Natural killer cell (primary cell): ENCODE measurements at regions not wholly inside any gene's neighbourhood (a gene's known extent, or its start where the extent isn't known, plus 50 kb on each side); places are given as distances from the start of the nearest gene placed in this dataset.
"Not testable (repeated sequence)": the region's sequence is repeated elsewhere in the genome, so short reads cannot be mapped to it uniquely, and the experiment has no call there.

ENCODE experiments used
- ATAC-seq, 3 donors: fragments of 150-1000 bp in 2 of 3; fragments of 200-7000 bp in 1 of 3; cut with Tn5 transposase; 1 replicate in 1 of 3; 2 replicates in 2 of 3; pipeline ENCODE4 v1.10.0; 2021; ENCODE audit warnings: mild to moderate bottlenecking in 2 of 3, moderate library complexity in 2 of 3
- DNase-seq, 2 donors: peaks; one replicate each; pipeline versions ENCODE4 v3.0.0 to v3.0.0-alpha.2; 2013 to 2021; ENCODE audit warnings: mixed read lengths in 1 of 2
- H3K27ac ChIP-seq: one replicate; pipeline ENCODE4 v1.5.1; 2013; ENCODE audit warnings: mild to moderate bottlenecking, low read length
- H3K27me3 ChIP-seq: one replicate; pipeline ENCODE4 v1.6.1; 2013; ENCODE audit warnings: low read length; ENCODE audit not compliant: control insufficient read depth, insufficient read depth
- H3K36me3 ChIP-seq: one replicate; pipeline ENCODE4 v1.6.1; 2013; ENCODE audit warnings: low read length; ENCODE audit not compliant: control insufficient read depth, insufficient read depth
- H3K4me1 ChIP-seq: one replicate; pipeline ENCODE4 v1.6.1; 2013; ENCODE audit warnings: low read length; ENCODE audit not compliant: control insufficient read depth, insufficient read depth
- H3K4me3 ChIP-seq: one replicate; pipeline ENCODE4 v1.5.1; 2013; ENCODE audit warnings: low read length
- H3K9me3 ChIP-seq: one replicate; pipeline ENCODE4 v1.6.1; 2013; ENCODE audit warnings: low read length; ENCODE audit not compliant: control insufficient read depth, insufficient read depth
- H3K27ac Mint-ChIP-seq, 2 donors: one replicate each; pipeline ENCODE4 v1.8.0; 2022; ENCODE audit warnings: mild to moderate bottlenecking in 2 of 2, mixed read lengths in 2 of 2, moderate library complexity in 1 of 2
- H3K27me3 Mint-ChIP-seq, 2 donors: one replicate each; pipeline ENCODE4 v1.8.0; 2022; ENCODE audit warnings: low read depth in 2 of 2, mixed read lengths in 2 of 2
- H3K36me3 Mint-ChIP-seq: one replicate; pipeline ENCODE4 v1.8.0; 2022; ENCODE audit warnings: mixed read lengths
- H3K4me1 Mint-ChIP-seq, 2 donors: one replicate each; pipeline ENCODE4 v1.8.0; 2022; ENCODE audit warnings: mixed read lengths in 2 of 2
- H3K4me3 Mint-ChIP-seq: one replicate; pipeline ENCODE4 v1.8.0; 2022; ENCODE audit warnings: mild to moderate bottlenecking, moderate library complexity, mixed read lengths
- H3K9me3 Mint-ChIP-seq, 2 donors: one replicate each; pipeline ENCODE4 v1.8.0; 2022; ENCODE audit warnings: mixed read lengths in 2 of 2
- WGBS: methylation state at CpG from one replicate; pipeline ENCODE4 v1.1.7; 2013; ENCODE audit warnings: missing lambda C conversion rate; ENCODE audit not compliant: insufficient coverage; 5-methylcytosine and 5-hydroxymethylcytosine counted together
- intact Hi-C: fragments of 100-400 bp; cut with micrococcal nuclease; formaldehyde crosslinking; loops from one replicate; pipeline ENCODE4 v1.14.2; 2022

GRCh38 chr4:189630913-189631567, 309.6 kb upstream of the FRG1 start:
- 0% methylated on average over 3 of the region's 6 CpGs for WGBS
- H3K36me3 Mint-ChIP-seq, H3K27ac Mint-ChIP-seq, DNase-seq, H3K36me3 ChIP-seq, H3K4me3 ChIP-seq, H3K27me3 ChIP-seq, H3K4me3 Mint-ChIP-seq, H3K4me1 ChIP-seq, H3K27ac ChIP-seq, H3K9me3 ChIP-seq, H3K4me1 Mint-ChIP-seq, H3K27me3 Mint-ChIP-seq, intact Hi-C loops: not testable (repeated sequence)
- H3K9me3 Mint-ChIP-seq = peaks cover 0 to 12% of the 10 kb centered on the region in 2 donors
- peak in 1 of 3 donors; percentile 41 for ATAC-seq

- H3K27ac Mint-ChIP-seq, H3K27ac ChIP-seq, DNase-seq, H3K4me1 ChIP-seq, ATAC-seq, H3K9me3 ChIP-seq, H3K4me3 Mint-ChIP-seq, H3K36me3 ChIP-seq, intact Hi-C loops, H3K27me3 Mint-ChIP-seq, H3K4me3 ChIP-seq, H3K27me3 ChIP-seq, H3K4me1 Mint-ChIP-seq, H3K36me3 Mint-ChIP-seq: not testable (repeated sequence)
- H3K9me3 Mint-ChIP-seq = peaks cover 0 to 12% of the 10 kb centered on the region in 2 donors
- 20% methylated on average over 9 of the region's 9 CpGs for WGBS
These were observed 309.1 kb upstream of the FRG1 start for GRCh38 chr4:189631568-189631916.

GRCh38 chr4:189650436-189650835, 290.2 kb upstream of the FRG1 start:
- DNase-seq, ATAC-seq, H3K4me1 Mint-ChIP-seq, H3K4me1 ChIP-seq, H3K36me3 Mint-ChIP-seq, H3K27me3 Mint-ChIP-seq, H3K9me3 ChIP-seq, intact Hi-C loops, H3K36me3 ChIP-seq, H3K27ac ChIP-seq, H3K27me3 ChIP-seq, H3K4me3 Mint-ChIP-seq, H3K27ac Mint-ChIP-seq, H3K4me3 ChIP-seq: not testable (repeated sequence)
- WGBS = 85% methylated on average over 2 of the region's 2 CpGs
- peaks cover 2 to 12% of the 10 kb centered on the region in 2 donors for H3K9me3 Mint-ChIP-seq

- H3K36me3 Mint-ChIP-seq, H3K27ac ChIP-seq, H3K27me3 ChIP-seq, H3K27ac Mint-ChIP-seq, H3K36me3 ChIP-seq, H3K9me3 Mint-ChIP-seq, H3K4me1 ChIP-seq, H3K4me1 Mint-ChIP-seq, H3K27me3 Mint-ChIP-seq, H3K4me3 Mint-ChIP-seq, ATAC-seq, H3K4me3 ChIP-seq, DNase-seq, intact Hi-C loops, H3K9me3 ChIP-seq: not testable (repeated sequence)
- WGBS = no CpG with 5 or more reads among the region's 3 CpGs
These were observed 287.5 kb upstream of the FRG1 start for GRCh38 chr4:189653130-189653653.

GRCh38 chr4:189653983-189654382, 286.7 kb upstream of the FRG1 start:
- DNase-seq, H3K27ac ChIP-seq, H3K4me1 Mint-ChIP-seq, intact Hi-C loops, H3K36me3 Mint-ChIP-seq, H3K9me3 ChIP-seq, H3K4me1 ChIP-seq, H3K9me3 Mint-ChIP-seq, H3K27ac Mint-ChIP-seq, ATAC-seq, H3K36me3 ChIP-seq, H3K27me3 Mint-ChIP-seq, H3K27me3 ChIP-seq, H3K4me3 ChIP-seq, H3K4me3 Mint-ChIP-seq: not testable (repeated sequence)
- 93% methylated on average over 3 of the region's 7 CpGs for WGBS

GRCh38 chr4:189654396-189654795, 286.3 kb upstream of the FRG1 start:
- H3K4me3 ChIP-seq, H3K36me3 Mint-ChIP-seq, H3K4me1 Mint-ChIP-seq, DNase-seq, ATAC-seq, H3K4me3 Mint-ChIP-seq, H3K27me3 ChIP-seq, intact Hi-C loops, H3K36me3 ChIP-seq, H3K9me3 Mint-ChIP-seq, H3K4me1 ChIP-seq, H3K9me3 ChIP-seq, H3K27ac ChIP-seq, H3K27ac Mint-ChIP-seq, H3K27me3 Mint-ChIP-seq: not testable (repeated sequence)
- WGBS = 67% methylated on average over 5 of the region's 9 CpGs

GRCh38 chr4:189655817-189656216, 284.9 kb upstream of the FRG1 start:
- H3K27me3 ChIP-seq, H3K36me3 Mint-ChIP-seq, H3K4me3 Mint-ChIP-seq, ATAC-seq, H3K4me3 ChIP-seq, H3K9me3 ChIP-seq, H3K4me1 Mint-ChIP-seq, H3K27ac Mint-ChIP-seq, H3K4me1 ChIP-seq, H3K27ac ChIP-seq, intact Hi-C loops, H3K9me3 Mint-ChIP-seq, H3K27me3 Mint-ChIP-seq, H3K36me3 ChIP-seq, DNase-seq: not testable (repeated sequence)
- WGBS = 90% methylated on average over 6 of the region's 8 CpGs
